ENCODE measurements at regions not wholly inside any gene's neighbourhood (a gene's known extent, or its start where the extent isn't known, plus 50 kb on each side); places are given as distances from the start of the nearest gene placed in this dataset.

GRCh38 chr12:30814295-30814655 lies 59.5 kb upstream of the CAPRIN2 start:
- no peaks in the 10 kb centered on the region for H3K27me3 ChIP-seq (replicated peaks; ENCODE audit: control insufficient read depth, insufficient read depth, low read length)

GRCh38 chr12:30813525-30814294 lies 59.0 kb upstream of the CAPRIN2 start:
- DNase-seq (ENCODE audit: extremely low read depth, insufficient read length): no peak
- no peak overlapping the region for H3K4me3 ChIP-seq (replicated peaks; ENCODE audit: low read depth, low read length)
- H3K36me3 ChIP-seq (ENCODE audit: control insufficient read depth, insufficient read depth, low read length): no peaks in the 10 kb centered on the region
- no peaks in the 10 kb centered on the region for H3K27me3 ChIP-seq (replicated peaks; ENCODE audit: control insufficient read depth, insufficient read depth, low read length)
- TF ChIP-seq CTCF (IDR thresholded peaks at IDR 0.05; ENCODE audit: insufficient read depth, low read length, poor library complexity, severe bottlenecking): no peak

More at GRCh38 chr12:30814295-30814655, 59.5 kb upstream of the CAPRIN2 start:
- no peaks in the 10 kb centered on the region for H3K36me3 ChIP-seq (ENCODE audit: control insufficient read depth, insufficient read depth, low read length)
- H3K4me3 ChIP-seq (replicated peaks; ENCODE audit: low read depth, low read length): no peak overlapping the region
- no peak for DNase-seq (ENCODE audit: extremely low read depth, insufficient read length)
- no peak for TF ChIP-seq CTCF (IDR thresholded peaks at IDR 0.05; ENCODE audit: insufficient read depth, low read length, poor library complexity, severe bottlenecking)

- no peaks in the 10 kb centered on the region for H3K36me3 ChIP-seq (ENCODE audit: control insufficient read depth, insufficient read depth, low read length)
- no peak for TF ChIP-seq CTCF (IDR thresholded peaks at IDR 0.05; ENCODE audit: insufficient read depth, low read length, poor library complexity, severe bottlenecking)
- H3K4me3 ChIP-seq (replicated peaks; ENCODE audit: low read depth, low read length): no peak overlapping the region
- DNase-seq (ENCODE audit: extremely low read depth, insufficient read length): no peak
- no peaks in the 10 kb centered on the region for H3K27me3 ChIP-seq (replicated peaks; ENCODE audit: control insufficient read depth, insufficient read depth, low read length)
These were observed 57.2 kb upstream of the CAPRIN2 start for GRCh38 chr12:30811966-30812365.

- no peaks in the 10 kb centered on the region for H3K36me3 ChIP-seq (ENCODE audit: control insufficient read depth, insufficient read depth, low read length)
- TF ChIP-seq CTCF (IDR thresholded peaks at IDR 0.05; ENCODE audit: insufficient read depth, low read length, poor library complexity, severe bottlenecking): no peak
- H3K27me3 ChIP-seq (replicated peaks; ENCODE audit: control insufficient read depth, insufficient read depth, low read length): no peaks in the 10 kb centered on the region
- H3K4me3 ChIP-seq (replicated peaks; ENCODE audit: low read depth, low read length): no peak overlapping the region
- no peak for DNase-seq (ENCODE audit: extremely low read depth, insufficient read length)
These were observed 56.2 kb upstream of the CAPRIN2 start for GRCh38 chr12:30810918-30811317.

GRCh38 chr12:30807695-30808034 lies 52.9 kb upstream of the CAPRIN2 start:
- H3K36me3 ChIP-seq (ENCODE audit: control insufficient read depth, insufficient read depth, low read length): no peaks in the 10 kb centered on the region
- H3K27me3 ChIP-seq (replicated peaks; ENCODE audit: control insufficient read depth, insufficient read depth, low read length): no peaks in the 10 kb centered on the region
- DNase-seq (ENCODE audit: extremely low read depth, insufficient read length): no peak
- H3K4me3 ChIP-seq (replicated peaks; ENCODE audit: low read depth, low read length): no peak overlapping the region
- TF ChIP-seq CTCF (IDR thresholded peaks at IDR 0.05; ENCODE audit: insufficient read depth, low read length, poor library complexity, severe bottlenecking): no peak
